HCT116 (cell line): ENCODE measurements at regions not wholly inside any gene's neighbourhood (a gene's known extent, or its start where the extent isn't known, plus 50 kb on each side); places are given as distances from the start of the nearest gene placed in this dataset.

Experiments used
- ATAC-seq: fragments of 200-7000 bp; cut with Tn5 transposase; 2 replicates; pipeline ENCODE4 v1.9.1; 2020; ENCODE audit warnings: mild to moderate bottlenecking, moderate library complexity
- BruUV-seq: library from RNA; stranded (reverse); fragments of 400-500 nt; replicated peaks from 2 replicates; lab custom pipeline; 2021; lab: Mats Ljungman, UMichigan
- CTCF ChIA-PET: fragments of 300-600 bp; sonication (Branson Sonifier 250); formaldehyde crosslinking; loops from one replicate; lab custom pipeline; 2021; ENCODE audit warnings: antibody characterized with exemption; lab: Charles Lee
- POLR2A ChIA-PET: fragments of 300-600, 350-600 bp; sonication (Branson Sonifier 250); formaldehyde crosslinking; loops from one replicate; lab custom pipeline; 2021; ENCODE audit warnings: antibody characterized with exemption; lab: Charles Lee
- RAD21 ChIA-PET, 2 experiments: fragments of 300-600 bp; sonication (Branson Sonifier 250); formaldehyde crosslinking; loops; one replicate each; lab custom pipeline; 2023; ENCODE audit warnings: low total read pairs in 2 of 2; ENCODE audit not compliant: uncharacterized antibody in 2 of 2, unreplicated experiment in 2 of 2, low non-redundant PET in 1 of 2; lab: Charles Lee
- DNase-seq: peaks from one replicate; pipeline ENCODE4 v3.0.0-alpha.2; 2010; ENCODE audit warnings: low read depth, low spot score
- H2AFZ ChIP-seq: fragments of 200-600 bp; shearing (Covaris generic), sonication (generic); 2 replicates; pipeline ENCODE4 v1.6.1; 2017; ENCODE audit warnings: low read depth, mixed run types, mixed read lengths, antibody characterized with exemption, low read length; ENCODE audit not compliant: poor library complexity, severe bottlenecking
- H3K27ac ChIP-seq: 2 replicates; pipeline ENCODE4 v1.5.1; 2012; ENCODE audit warnings: low read depth, low read length
- H3K27me3 ChIP-seq: fragments of 200-600 bp; sonication (generic); 2 replicates; pipeline ENCODE4 v1.6.1; 2016; ENCODE audit warnings: mixed run types, low read length, mixed read lengths; ENCODE audit not compliant: insufficient read depth
- H3K36me3 ChIP-seq, 2 experiments: fragments of 200-500 bp in 1 of 2; fragments of 200-600 bp in 1 of 2; sonication (Bioruptor generic) in 1 of 2; sonication (generic) in 1 of 2; 2 replicates each; pipeline versions ENCODE4 v1.5.1 to v1.6.1; 2014 to 2016; ENCODE audit warnings: low read length in 2 of 2, inconsistent platforms in 1 of 2, mixed read lengths in 1 of 2, mixed run types in 1 of 2; ENCODE audit not compliant: insufficient read depth in 2 of 2, control insufficient read depth in 1 of 2
- H3K4me1 ChIP-seq, 2 experiments: fragments of 200-600 bp in 1 of 2; sonication (generic) in 1 of 2; 2 replicates each; pipeline versions ENCODE4 v1.5.1 to v1.6.1; 2012 to 2017; ENCODE audit warnings: low read length in 2 of 2, inconsistent platforms in 1 of 2, mild to moderate bottlenecking in 1 of 2, mixed read lengths in 1 of 2, mixed run types in 1 of 2, moderate library complexity in 1 of 2; ENCODE audit not compliant: insufficient read depth in 2 of 2, control insufficient read depth in 1 of 2
- H3K4me2 ChIP-seq: fragments of 200-600 bp; sonication (generic); 2 replicates; pipeline ENCODE4 v1.6.1; 2017; ENCODE audit warnings: mixed run types, low read length, mixed read lengths
- H3K4me3 ChIP-seq, 2 experiments: fragments of 200-600 bp in 1 of 2; sonication (generic) in 1 of 2; replicated peaks in 1 of 2; 2 replicates each; pipeline ENCODE4 v1.5.1; 2011 to 2016; ENCODE audit warnings: low read length in 2 of 2, control low read depth in 1 of 2, low read depth in 1 of 2, mild to moderate bottlenecking in 1 of 2, mixed read lengths in 1 of 2, mixed run types in 1 of 2
- H3K79me2 ChIP-seq: fragments of 200-600 bp; sonication (generic); 2 replicates; pipeline ENCODE4 v1.6.1; 2017; ENCODE audit warnings: mild to moderate bottlenecking, mixed run types, low read length, moderate library complexity, mixed read lengths; ENCODE audit not compliant: insufficient read depth
- H3K9ac ChIP-seq: fragments of 200-600 bp; sonication (generic); 2 replicates; pipeline ENCODE4 v1.6.1; 2016; ENCODE audit warnings: low read length, mixed read lengths
- H3K9me2 ChIP-seq: fragments of 200-600 bp; sonication (generic), shearing (Covaris generic); 2 replicates; pipeline ENCODE4 v1.6.1; 2017; ENCODE audit warnings: mixed run types, mild to moderate bottlenecking, moderate library complexity; ENCODE audit not compliant: insufficient read depth
- H3K9me3 ChIP-seq, 2 experiments: fragments of 200-500 bp in 1 of 2; fragments of 200-600 bp in 1 of 2; sonication (Bioruptor generic) in 1 of 2; sonication (generic) in 1 of 2; 2 replicates each; pipeline ENCODE4 v1.6.1; 2014 to 2017; ENCODE audit warnings: low read length in 2 of 2, mixed read lengths in 2 of 2, inconsistent platforms in 1 of 2, low read depth in 1 of 2, mild to moderate bottlenecking in 1 of 2, mixed run types in 1 of 2, moderate library complexity in 1 of 2; ENCODE audit not compliant: control insufficient read depth in 1 of 2, insufficient read depth in 1 of 2
- H4K20me1 ChIP-seq: fragments of 200-600 bp; sonication (generic), shearing (Covaris generic); 2 replicates; pipeline ENCODE4 v1.6.1; 2017; ENCODE audit warnings: mixed run types, mild to moderate bottlenecking, moderate library complexity; ENCODE audit not compliant: insufficient read depth
- CBX3 ChIP-seq: IDR thresholded peaks from 2 replicates; pipeline ENCODE4 v1.6.1; 2012; ENCODE audit warnings: low read depth
- CEBPB ChIP-seq: IDR thresholded peaks from 2 replicates; pipeline ENCODE4 v1.6.1; 2012; ENCODE audit warnings: low read depth
- EGR1 ChIP-seq: IDR thresholded peaks from 2 replicates; pipeline ENCODE4 v1.6.1; 2012; ENCODE audit warnings: low read depth
- ELF1 ChIP-seq: IDR thresholded peaks from 2 replicates; pipeline ENCODE4 v1.6.1; 2012; ENCODE audit warnings: low read depth, borderline replicate concordance
- EZH2phosphoT487 ChIP-seq: fragments of 200-600 bp; IDR thresholded peaks from 2 replicates; pipeline ENCODE4 v1.6.1; 2018; ENCODE audit warnings: antibody characterized with exemption, borderline replicate concordance
- FOSL1 ChIP-seq: IDR thresholded peaks from 2 replicates; pipeline ENCODE4 v1.6.1; 2012; ENCODE audit warnings: low read depth
- JUND ChIP-seq: IDR thresholded peaks from 2 replicates; pipeline ENCODE4 v1.6.1; 2012
- MAX ChIP-seq: IDR thresholded peaks from 2 replicates; pipeline ENCODE4 v1.6.1; 2012
- POLR2A ChIP-seq: IDR thresholded peaks from 2 replicates; pipeline ENCODE4 v1.7.0; 2011; ENCODE audit warnings: borderline replicate concordance; ENCODE audit not compliant: insufficient read depth, insufficient read length; ENCODE audit errors: extremely low read depth
- POLR2AphosphoS5 ChIP-seq: IDR thresholded peaks from 2 replicates; pipeline ENCODE4 v1.6.1; 2011; ENCODE audit warnings: mild to moderate bottlenecking, low read depth, low read length, moderate library complexity
- SIN3A ChIP-seq: IDR thresholded peaks from 2 replicates; pipeline ENCODE4 v1.6.1; 2012; ENCODE audit warnings: low read depth
- SP1 ChIP-seq: IDR thresholded peaks from 2 replicates; pipeline ENCODE4 v1.6.1; 2012; ENCODE audit warnings: low read depth
- SRF ChIP-seq: IDR thresholded peaks from 2 replicates; pipeline ENCODE4 v1.6.1; 2012; ENCODE audit warnings: low read depth
- TCF7L2 ChIP-seq: IDR thresholded peaks from 2 replicates; pipeline ENCODE4 v1.7.0; 2011; ENCODE audit warnings: borderline replicate concordance, inconsistent platforms; ENCODE audit not compliant: insufficient read depth, insufficient read length; ENCODE audit errors: extremely low read depth
- YY1 ChIP-seq: IDR thresholded peaks from 2 replicates; pipeline ENCODE4 v1.6.1; 2011; ENCODE audit warnings: low read length, low read depth, moderate library complexity, mild to moderate bottlenecking; ENCODE audit not compliant: insufficient replicate concordance; ENCODE audit errors: extremely low read depth
- intact Hi-C: fragments of 100-400 bp; cut with micrococcal nuclease; formaldehyde crosslinking; loops from 2 replicates; pipeline ENCODE4 v1.10.0; 2022
- TF ChIP-seq, protein P1 (sequence below): IDR thresholded peaks from 2 replicates; pipeline ENCODE4 v1.6.1; 2011; ENCODE audit warnings: mild to moderate bottlenecking, low read length, moderate library complexity; ENCODE audit not compliant: insufficient replicate concordance; ENCODE audit errors: extremely low read depth
- TF ChIP-seq, protein P2 (sequence below): IDR thresholded peaks from 2 replicates; pipeline ENCODE4 v1.6.1; 2012; ENCODE audit warnings: low read depth
- TF ChIP-seq, protein P3 (sequence below), 3 experiments: fragments of 200-600 bp in 1 of 3; sonication (generic) in 1 of 3; IDR thresholded peaks in 2 of 3; conservative IDR thresholded peaks in 1 of 3; 2 replicates each; pipeline ENCODE4 v1.5.1; 2012 to 2017; ENCODE audit warnings: low read depth in 2 of 3, low read length in 2 of 3, antibody characterized with exemption in 1 of 3, borderline replicate concordance in 1 of 3, control low read depth in 1 of 3, mild to moderate bottlenecking in 1 of 3, mixed read lengths in 1 of 3, mixed run types in 1 of 3, moderate library complexity in 1 of 3; ENCODE audit not compliant: insufficient read depth in 1 of 3
- TF ChIP-seq, protein P4 (sequence below): IDR thresholded peaks from 2 replicates; pipeline ENCODE4 v1.6.1; 2012

DNA sequence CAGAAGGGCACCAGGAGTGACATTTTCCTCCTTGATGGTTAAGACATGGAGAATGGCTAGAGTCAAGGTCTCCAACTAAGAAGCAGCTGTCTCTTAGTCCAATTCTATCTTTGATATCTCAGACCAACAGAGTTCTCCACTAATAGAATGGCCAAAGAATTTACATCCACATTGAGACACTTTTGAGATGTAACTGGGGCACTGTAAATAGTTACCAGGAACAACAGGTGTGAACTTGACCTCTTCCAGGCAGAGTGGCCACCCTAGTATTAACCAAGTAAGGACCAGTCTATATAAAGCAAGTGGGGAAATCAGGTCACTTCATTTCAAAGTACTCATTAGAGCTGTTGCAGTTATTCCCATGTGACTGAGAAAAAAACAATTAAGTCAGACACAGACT lies 159.7 kb upstream of the RAD23B start:
- no peak overlapping the region for H3K4me2 ChIP-seq
- H3K9me2 ChIP-seq = no peaks in the 10 kb centered on the region
- no peak for ATAC-seq
- no peaks in the 10 kb centered on the region for H3K36me3 ChIP-seq
- no peaks in the 10 kb centered on the region for H3K4me1 ChIP-seq
- no peak overlapping the region for H3K9ac ChIP-seq
- H3K27ac ChIP-seq = no peak overlapping the region
- CTCF ChIA-PET = no interaction called here
- no peak overlapping the region for H3K4me3 ChIP-seq
- no peak for DNase-seq
- H2AFZ ChIP-seq = no peak overlapping the region
- no TSS peak for BruUV-seq
- RAD21 ChIA-PET = no interaction called here
- H4K20me1 ChIP-seq = no peaks in the 10 kb centered on the region
- no peaks in the 10 kb centered on the region; the same call in 1 of the 2 replicates for H3K27me3 ChIP-seq
- intact Hi-C loops = no loop called here
- POLR2A ChIA-PET = no interaction called here
- no peaks in the 10 kb centered on the region for H3K9me3 ChIP-seq
- no peaks in the 10 kb centered on the region for H3K79me2 ChIP-seq
- TF ChIP-seq CEBPB (no peak), YY1 (no peak), SIN3A (no peak), ELF1 (no peak), EGR1 (no peak), CBX3 (no peak), MAX (no peak), JUND (no peak), POLR2A (no peak), SP1 (no peak), TCF7L2 (no peak), FOSL1 (no peak), SRF (no peak), EZH2phosphoT487 (no peak), POLR2AphosphoS5 (no peak)
- TF ChIP-seq, protein P1, sequence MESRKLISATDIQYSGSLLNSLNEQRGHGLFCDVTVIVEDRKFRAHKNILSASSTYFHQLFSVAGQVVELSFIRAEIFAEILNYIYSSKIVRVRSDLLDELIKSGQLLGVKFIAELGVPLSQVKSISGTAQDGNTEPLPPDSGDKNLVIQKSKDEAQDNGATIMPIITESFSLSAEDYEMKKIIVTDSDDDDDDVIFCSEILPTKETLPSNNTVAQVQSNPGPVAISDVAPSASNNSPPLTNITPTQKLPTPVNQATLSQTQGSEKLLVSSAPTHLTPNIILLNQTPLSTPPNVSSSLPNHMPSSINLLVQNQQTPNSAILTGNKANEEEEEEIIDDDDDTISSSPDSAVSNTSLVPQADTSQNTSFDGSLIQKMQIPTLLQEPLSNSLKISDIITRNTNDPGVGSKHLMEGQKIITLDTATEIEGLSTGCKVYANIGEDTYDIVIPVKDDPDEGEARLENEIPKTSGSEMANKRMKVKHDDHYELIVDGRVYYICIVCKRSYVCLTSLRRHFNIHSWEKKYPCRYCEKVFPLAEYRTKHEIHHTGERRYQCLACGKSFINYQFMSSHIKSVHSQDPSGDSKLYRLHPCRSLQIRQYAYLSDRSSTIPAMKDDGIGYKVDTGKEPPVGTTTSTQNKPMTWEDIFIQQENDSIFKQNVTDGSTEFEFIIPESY = no peak
- TF ChIP-seq, protein P2, sequence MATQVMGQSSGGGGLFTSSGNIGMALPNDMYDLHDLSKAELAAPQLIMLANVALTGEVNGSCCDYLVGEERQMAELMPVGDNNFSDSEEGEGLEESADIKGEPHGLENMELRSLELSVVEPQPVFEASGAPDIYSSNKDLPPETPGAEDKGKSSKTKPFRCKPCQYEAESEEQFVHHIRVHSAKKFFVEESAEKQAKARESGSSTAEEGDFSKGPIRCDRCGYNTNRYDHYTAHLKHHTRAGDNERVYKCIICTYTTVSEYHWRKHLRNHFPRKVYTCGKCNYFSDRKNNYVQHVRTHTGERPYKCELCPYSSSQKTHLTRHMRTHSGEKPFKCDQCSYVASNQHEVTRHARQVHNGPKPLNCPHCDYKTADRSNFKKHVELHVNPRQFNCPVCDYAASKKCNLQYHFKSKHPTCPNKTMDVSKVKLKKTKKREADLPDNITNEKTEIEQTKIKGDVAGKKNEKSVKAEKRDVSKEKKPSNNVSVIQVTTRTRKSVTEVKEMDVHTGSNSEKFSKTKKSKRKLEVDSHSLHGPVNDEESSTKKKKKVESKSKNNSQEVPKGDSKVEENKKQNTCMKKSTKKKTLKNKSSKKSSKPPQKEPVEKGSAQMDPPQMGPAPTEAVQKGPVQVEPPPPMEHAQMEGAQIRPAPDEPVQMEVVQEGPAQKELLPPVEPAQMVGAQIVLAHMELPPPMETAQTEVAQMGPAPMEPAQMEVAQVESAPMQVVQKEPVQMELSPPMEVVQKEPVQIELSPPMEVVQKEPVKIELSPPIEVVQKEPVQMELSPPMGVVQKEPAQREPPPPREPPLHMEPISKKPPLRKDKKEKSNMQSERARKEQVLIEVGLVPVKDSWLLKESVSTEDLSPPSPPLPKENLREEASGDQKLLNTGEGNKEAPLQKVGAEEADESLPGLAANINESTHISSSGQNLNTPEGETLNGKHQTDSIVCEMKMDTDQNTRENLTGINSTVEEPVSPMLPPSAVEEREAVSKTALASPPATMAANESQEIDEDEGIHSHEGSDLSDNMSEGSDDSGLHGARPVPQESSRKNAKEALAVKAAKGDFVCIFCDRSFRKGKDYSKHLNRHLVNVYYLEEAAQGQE = no peak
- TF ChIP-seq, protein P3, sequence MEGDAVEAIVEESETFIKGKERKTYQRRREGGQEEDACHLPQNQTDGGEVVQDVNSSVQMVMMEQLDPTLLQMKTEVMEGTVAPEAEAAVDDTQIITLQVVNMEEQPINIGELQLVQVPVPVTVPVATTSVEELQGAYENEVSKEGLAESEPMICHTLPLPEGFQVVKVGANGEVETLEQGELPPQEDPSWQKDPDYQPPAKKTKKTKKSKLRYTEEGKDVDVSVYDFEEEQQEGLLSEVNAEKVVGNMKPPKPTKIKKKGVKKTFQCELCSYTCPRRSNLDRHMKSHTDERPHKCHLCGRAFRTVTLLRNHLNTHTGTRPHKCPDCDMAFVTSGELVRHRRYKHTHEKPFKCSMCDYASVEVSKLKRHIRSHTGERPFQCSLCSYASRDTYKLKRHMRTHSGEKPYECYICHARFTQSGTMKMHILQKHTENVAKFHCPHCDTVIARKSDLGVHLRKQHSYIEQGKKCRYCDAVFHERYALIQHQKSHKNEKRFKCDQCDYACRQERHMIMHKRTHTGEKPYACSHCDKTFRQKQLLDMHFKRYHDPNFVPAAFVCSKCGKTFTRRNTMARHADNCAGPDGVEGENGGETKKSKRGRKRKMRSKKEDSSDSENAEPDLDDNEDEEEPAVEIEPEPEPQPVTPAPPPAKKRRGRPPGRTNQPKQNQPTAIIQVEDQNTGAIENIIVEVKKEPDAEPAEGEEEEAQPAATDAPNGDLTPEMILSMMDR (IDR thresholded peaks at IDR 0.05 in 2 of 3, conservative IDR thresholded peaks at IDR 0.05 in 1 of 3; ENCODE audit: borderline replicate concordance in 1 of 3, insufficient read depth in 1 of 3, low read depth in 2 of 3, low read length in 2 of 3) = no peak
- TF ChIP-seq, protein P4, sequence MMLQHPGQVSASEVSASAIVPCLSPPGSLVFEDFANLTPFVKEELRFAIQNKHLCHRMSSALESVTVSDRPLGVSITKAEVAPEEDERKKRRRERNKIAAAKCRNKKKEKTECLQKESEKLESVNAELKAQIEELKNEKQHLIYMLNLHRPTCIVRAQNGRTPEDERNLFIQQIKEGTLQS = no peak
